SK-N-MC (cell line): ENCODE measurements at regions not wholly inside any gene's neighbourhood (a gene's known extent, or its start where the extent isn't known, plus 50 kb on each side); places are given as distances from the start of the nearest gene placed in this dataset.

Experiments
- EZH2 ChIP-seq: fragments of 200-600 bp; sonication (generic); IDR thresholded peaks from one replicate; pipeline ENCODE4 v1.6.1; 2017; ENCODE audit warnings: antibody characterized with exemption
- POLR2AphosphoS5 ChIP-seq: IDR thresholded peaks from 2 replicates; pipeline ENCODE4 v1.6.1; 2012; ENCODE audit warnings: mild to moderate bottlenecking, low read depth, low read length, borderline replicate concordance

DNA sequence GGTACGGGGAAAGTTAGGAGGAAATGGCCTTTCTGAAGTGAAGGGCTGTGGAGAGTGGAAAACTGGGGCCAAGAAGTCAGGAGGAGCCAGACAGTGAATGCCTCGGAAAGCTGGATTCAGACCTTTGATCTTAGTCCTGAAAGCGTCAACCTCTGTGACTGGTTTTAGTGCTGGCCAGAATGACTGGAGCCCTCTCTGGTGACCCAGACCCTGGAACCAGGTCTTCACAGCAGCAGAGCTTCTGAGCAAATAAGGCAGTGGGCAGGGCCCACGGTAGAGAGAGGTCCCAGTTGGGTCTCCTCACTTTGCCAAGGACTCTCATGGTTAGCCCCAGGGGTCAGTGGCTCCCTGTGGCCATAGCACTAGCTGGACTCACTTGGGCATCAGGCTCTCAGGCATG, 157.7 kb upstream of the EEPD1 start:
- TF ChIP-seq EZH2 (no peak), POLR2AphosphoS5 (no peak)
